HG03108 (cell line): ENCODE measurements at regions not wholly inside any gene's neighbourhood (a gene's known extent, or its start where the extent isn't known, plus 50 kb on each side); places are given as distances from the start of the nearest gene placed in this dataset.
"Not testable (repeated sequence)": the region's sequence is repeated elsewhere in the genome, so short reads cannot be mapped to it uniquely, and the experiment has no call there.

ENCODE experiments used
- ATAC-seq: cut with Tn5 transposase; IDR thresholded peaks from one replicate; pipeline ENCODE4 v1.9.1; 2021; ENCODE audit warnings: moderate library complexity; ENCODE audit not compliant: unreplicated experiment

- no peak for ATAC-seq
Observed at GRCh38 chrX:81857192-81857591, 655.3 kb downstream of the SH3BGRL start.

GRCh38 chrX:81866873-81867272 lies 665.0 kb downstream of the SH3BGRL start:
- no peak for ATAC-seq

GRCh38 chrX:81868979-81869378 lies 667.1 kb downstream of the SH3BGRL start:
- ATAC-seq = no peak

- ATAC-seq = no peak
Observed at GRCh38 chrX:81874807-81875206, 672.9 kb downstream of the SH3BGRL start.

- no peak for ATAC-seq
Observed at GRCh38 chrX:81875800-81876199, 673.9 kb downstream of the SH3BGRL start.

- ATAC-seq = no peak
Observed at GRCh38 chrX:81876437-81876836, 674.5 kb downstream of the SH3BGRL start.

- no peak for ATAC-seq
Observed at GRCh38 chrX:81890521-81890920, 688.6 kb downstream of the SH3BGRL start.

GRCh38 chrX:81900522-81900921 lies 698.6 kb downstream of the SH3BGRL start:
- ATAC-seq = no peak

- ATAC-seq = no peak
Observed at GRCh38 chrX:81925812-81926211, 723.9 kb downstream of the SH3BGRL start.

GRCh38 chrX:81945911-81946310 lies 744.0 kb downstream of the SH3BGRL start:
- not testable (repeated sequence) for ATAC-seq

GRCh38 chrX:81957318-81957717 lies 755.4 kb downstream of the SH3BGRL start:
- no peak for ATAC-seq

GRCh38 chrX:81957900-81958545 lies 756.1 kb downstream of the SH3BGRL start:
- no peak for ATAC-seq

GRCh38 chrX:81959964-81960363 lies 758.1 kb downstream of the SH3BGRL start:
- ATAC-seq = no peak

GRCh38 chrX:81974413-81974812 lies 772.5 kb downstream of the SH3BGRL start:
- not testable (repeated sequence) for ATAC-seq

- no peak for ATAC-seq
Observed at GRCh38 chrX:81979806-81980515, 778.1 kb downstream of the SH3BGRL start.

GRCh38 chrX:81987217-81987616 lies 785.3 kb downstream of the SH3BGRL start:
- ATAC-seq = not testable (repeated sequence)

- ATAC-seq = no peak
Observed at GRCh38 chrX:81996166-81996565, 794.3 kb downstream of the SH3BGRL start.

GRCh38 chrX:82029571-82030218 lies 827.8 kb downstream of the SH3BGRL start:
- ATAC-seq = no peak

GRCh38 chrX:82031250-82031649 lies 829.3 kb downstream of the SH3BGRL start:
- ATAC-seq = no peak

GRCh38 chrX:82038793-82039192 lies 836.9 kb downstream of the SH3BGRL start:
- no peak for ATAC-seq

- ATAC-seq = no peak
Observed at GRCh38 chrX:82041034-82041433, 839.1 kb downstream of the SH3BGRL start.

GRCh38 chrX:82058728-82059127 lies 856.8 kb downstream of the SH3BGRL start:
- ATAC-seq = no peak
